GM21576 (cell line): ENCODE measurements at regions not wholly inside any gene's neighbourhood (a gene's known extent, or its start where the extent isn't known, plus 50 kb on each side); places are given as distances from the start of the nearest gene placed in this dataset.

Experiments
- ATAC-seq: cut with Tn5 transposase; IDR thresholded peaks from one replicate; pipeline ENCODE4 v1.9.1; 2021; ENCODE audit warnings: mild to moderate bottlenecking, moderate library complexity; ENCODE audit not compliant: unreplicated experiment

DNA sequence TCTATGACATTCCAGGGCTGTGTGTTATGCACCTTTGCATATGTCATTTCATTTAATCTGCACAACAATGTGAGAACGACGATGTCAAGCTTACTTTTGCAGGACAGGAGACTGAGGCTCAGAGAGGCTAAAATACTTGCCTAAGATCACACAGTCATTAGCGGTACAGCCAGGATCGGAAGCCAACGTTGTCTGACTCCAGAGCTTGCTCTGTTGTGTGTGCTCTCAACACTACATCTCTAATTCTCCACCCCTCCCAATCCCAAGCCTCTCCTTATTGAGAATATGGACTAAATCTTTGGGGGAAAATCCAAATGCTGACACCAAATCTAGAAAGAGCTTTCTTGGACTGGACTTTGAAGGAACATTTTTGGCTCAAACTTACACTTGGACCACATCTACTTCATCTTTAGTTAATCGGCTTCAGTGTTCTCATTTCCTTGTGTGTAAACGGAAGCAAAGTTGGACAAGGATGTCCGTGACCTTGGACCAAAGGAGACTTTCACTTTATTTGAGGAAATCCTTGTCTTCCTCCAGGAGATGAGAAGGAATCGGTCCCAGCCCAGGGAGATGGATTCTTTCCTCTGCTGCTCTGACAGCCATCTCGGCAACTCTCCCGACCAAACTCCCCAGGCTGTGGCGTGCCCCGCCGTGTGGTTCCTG lies 242.4 kb downstream of the LPIN1 start:
- ATAC-seq, result no peak

DNA sequence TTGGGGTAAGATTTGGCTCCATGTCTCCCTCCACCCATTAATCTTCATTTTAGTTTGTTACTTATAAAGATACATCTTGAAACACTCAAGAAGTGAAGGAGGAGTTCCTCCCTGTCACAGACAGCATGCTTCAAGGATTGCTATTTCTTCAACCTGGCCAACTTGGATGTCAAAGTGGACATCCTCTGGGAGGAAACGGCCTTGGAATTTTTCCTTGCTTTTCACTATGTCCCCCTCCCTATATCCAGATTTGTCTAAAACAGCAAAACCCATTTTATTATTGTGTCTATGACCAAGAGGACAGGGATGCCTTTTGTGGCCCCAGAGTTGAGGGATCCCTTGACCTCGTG lies 242.9 kb downstream of the LPIN1 start:
- no peak for ATAC-seq

GRCh38 chr2:11990576-11990975 lies 244.1 kb downstream of the LPIN1 start:
- ATAC-seq, result no peak

DNA sequence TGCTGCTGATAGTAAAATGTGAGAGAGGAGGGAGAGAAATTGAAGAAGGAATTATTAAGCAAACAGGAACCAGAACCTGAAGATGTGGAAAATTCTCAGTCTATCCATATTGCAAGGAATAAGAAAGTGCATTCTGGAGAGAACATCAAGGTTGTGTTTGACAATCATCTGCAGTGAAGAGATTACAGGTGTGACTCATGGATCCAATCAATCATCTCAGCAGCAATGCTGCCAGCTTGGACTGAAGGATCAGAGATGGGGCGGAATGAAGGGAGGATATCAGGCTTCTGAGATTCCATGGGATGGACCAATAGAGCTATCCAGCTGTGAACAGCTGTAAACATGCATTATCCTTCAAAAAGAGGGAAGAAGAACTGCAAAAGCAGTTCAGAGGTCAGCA lies 247.3 kb downstream of the LPIN1 start:
- ATAC-seq, result no peak

DNA sequence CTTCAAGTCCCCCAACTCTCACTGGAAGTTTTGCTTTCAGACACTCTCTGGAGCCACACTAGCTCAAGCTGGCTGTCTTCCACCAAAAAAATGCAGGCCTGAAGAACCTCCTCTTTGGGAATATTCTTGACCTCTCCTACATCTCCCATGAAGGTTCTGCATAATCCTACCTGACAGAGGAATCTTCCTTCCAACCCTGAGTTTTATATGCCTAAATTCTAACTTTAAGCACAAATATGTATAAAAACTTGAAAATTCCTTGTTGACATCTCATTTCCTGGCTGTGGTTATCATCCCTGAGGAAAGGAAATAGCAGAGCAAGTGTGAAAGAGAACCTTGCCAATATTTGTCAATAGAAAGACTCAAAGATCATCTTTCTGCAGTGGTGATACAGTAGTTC lies 249.0 kb downstream of the LPIN1 start:
- ATAC-seq, result no peak

DNA sequence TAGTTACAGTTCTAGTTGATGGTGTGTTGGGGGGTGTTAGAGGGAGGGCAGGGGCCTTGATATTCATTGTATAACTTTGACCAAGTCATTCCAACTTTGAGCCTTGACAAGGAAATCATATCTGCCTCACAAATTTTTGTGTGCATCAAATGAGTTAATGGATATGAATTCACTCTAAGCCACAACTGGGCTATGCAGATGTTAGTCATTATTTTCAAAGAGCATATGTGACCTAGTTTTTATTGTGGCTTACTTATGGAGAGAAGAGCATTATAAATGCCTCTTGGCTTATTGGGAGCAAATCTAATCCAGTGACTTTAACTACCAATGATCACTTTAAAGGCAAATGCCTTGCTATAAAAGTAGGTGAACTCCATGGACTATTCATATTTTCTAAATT lies 250.2 kb downstream of the LPIN1 start:
- no peak for ATAC-seq

DNA sequence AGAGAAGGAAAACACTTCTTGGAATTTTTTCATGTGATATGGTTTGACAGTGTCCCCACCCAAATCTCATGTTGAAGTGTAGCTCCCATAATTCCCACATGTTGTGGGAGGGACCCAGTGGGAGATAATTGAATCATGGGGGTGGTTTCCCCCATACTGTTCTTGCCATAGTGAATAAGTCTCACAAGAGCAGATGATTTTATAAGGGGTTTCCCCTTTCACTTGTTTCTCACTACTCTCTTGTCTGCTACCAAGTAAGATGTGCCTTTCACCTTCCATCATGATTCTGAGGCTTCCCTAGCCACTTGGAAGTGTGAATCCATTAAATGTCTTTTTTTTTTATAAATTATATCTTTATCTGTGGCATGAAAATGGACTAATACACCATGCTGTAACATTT lies 250.7 kb downstream of the LPIN1 start:
- no peak for ATAC-seq

DNA sequence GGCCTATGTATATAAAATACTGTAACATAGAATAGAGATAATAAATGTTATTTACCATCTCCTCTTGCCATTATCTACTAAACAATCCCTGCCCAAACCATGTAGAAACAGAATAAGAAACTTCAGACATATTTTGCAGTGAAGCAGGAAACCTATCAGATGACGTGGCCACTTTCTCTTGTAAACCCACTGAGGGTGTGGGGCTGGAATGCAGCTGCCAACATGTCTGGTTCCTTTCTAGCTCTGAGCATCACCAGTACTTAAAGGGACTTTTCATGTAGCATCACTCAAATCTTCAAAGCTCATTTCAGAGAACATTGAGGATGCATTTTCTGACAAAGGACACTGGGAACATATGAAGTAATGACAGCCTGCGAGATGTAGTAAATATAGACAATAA lies 251.8 kb downstream of the LPIN1 start:
- ATAC-seq, result peak; percentile 55

DNA sequence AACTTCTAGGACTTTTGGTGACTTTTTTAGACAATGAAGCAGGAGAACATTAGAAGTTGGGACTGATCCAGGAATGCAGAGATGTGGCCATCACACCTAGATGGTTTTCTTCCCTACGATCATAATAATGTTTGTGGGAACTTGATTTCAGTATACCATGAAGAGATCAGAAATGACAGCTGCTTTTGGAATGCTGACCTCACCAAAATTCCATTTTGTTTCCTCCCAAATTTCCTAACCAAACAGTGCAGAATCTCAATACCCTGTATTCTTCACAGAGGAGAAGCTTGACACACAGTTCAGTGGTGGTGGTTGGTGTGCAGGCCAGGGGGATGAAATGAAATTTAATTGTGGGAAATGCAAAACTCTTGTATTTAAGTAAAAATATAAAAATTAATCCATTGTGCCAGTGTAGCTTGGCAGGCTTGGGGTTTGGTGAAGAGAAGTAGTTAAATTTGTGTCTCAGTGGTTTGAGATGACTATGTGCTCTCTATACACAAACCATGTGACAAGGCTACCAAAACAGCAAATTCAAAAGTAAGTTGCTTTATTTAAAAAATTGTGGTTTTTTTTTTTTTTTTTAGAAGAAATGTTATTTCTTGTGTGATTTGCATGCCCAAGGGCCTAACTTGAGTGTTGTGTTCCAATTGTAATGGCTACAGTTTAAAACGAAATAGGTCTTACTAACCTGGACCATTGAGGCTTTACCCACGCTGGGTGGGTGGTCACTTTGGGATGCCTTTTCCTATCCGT lies 252.4 kb downstream of the LPIN1 start:
- no peak for ATAC-seq

DNA sequence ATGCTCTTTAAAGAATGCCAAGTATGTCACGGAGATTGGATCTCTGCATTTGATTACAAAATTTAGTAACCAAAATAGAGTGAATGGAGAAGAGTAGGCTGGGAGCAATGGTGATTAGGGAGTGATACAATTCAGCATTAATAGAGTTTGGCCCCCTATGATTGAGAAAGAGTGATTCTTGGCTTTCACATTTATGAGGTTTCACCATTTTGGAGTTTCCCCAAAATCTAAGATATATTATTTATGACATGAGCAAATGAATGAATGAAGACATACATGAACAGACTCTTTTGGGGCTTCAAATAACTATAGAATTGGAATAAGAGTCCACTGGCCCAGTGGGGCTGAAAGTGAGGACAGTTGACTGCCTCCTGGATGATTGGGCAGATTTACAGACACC lies 255.2 kb downstream of the LPIN1 start:
- no peak for ATAC-seq

DNA sequence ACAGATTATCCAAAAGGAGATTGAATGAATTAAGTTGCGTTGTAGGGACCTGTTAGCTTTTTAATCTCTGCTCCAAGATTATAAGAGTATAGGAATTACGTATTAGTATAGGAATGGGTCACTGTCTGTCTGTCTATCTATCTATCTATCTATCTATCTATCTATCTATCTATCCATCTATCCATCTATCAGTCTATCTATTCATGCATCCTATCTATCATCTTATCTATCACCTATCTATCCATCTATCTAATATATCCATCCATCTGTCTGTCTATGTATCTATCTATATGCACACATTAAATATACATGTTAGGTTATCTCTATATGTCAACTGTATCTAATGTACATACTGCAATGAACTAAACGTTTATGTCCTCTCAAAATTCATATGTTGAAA lies 255.8 kb downstream of the LPIN1 start:
- no peak for ATAC-seq

DNA sequence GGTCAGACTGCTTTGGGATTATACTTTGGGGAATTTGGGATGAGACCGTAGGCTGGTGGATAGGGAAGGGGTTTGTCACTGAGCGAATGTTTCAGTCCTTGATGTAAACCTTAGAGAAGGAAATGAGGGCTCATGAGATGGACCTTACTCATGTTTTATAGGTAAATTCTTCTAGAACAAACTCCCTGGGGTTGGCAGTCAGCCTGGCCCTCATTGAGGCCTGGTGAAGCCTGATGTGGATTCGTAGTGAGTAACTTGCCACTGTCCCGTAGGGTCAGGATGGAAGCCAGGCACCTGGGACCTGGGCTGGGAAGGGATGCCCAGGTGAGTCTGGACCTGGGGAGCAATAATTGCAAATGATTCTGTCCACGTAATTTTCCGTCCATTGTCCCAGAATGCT lies 258.3 kb downstream of the LPIN1 start:
- no peak for ATAC-seq

DNA sequence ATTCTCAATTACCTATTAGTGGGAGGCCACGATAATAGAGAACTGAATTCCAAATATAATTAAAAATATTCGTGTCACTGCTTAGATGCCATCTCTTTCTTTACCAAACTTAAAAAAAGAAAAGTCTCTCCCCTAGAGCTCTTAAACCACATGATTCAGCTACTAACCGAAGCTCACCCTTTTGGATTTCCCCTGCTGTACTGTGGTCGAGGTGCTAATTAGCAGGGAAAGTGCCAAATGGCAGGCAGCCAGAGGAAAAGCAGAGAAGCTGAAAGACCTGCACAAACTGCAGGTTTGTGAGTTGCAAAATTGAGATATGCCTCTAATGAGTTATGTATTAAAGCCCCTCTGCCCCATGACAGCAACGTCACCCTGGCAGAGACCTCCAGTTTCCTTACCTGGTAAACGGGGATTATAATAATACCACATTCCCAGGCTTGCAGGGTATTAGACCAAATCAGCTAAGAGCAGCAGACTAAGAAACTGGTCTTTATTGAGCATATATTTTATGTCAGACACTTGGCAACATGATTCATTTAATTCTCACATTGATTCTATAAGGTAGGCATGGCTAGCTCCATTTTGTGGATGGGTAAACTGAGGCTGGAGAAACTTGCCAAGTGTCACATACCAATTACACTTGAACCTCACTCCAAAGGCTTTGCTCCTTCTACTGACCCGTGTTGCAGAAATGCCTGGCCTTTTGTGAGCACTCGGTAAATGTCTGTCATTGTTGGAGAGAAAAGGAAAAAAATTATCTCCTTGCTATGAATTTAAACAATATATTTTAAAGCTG lies 259.7 kb downstream of the LPIN1 start:
- ATAC-seq, result peak; percentile 68

- no peak for ATAC-seq
Observed at GRCh38 chr2:12006850-12007249, 260.4 kb downstream of the LPIN1 start.

DNA sequence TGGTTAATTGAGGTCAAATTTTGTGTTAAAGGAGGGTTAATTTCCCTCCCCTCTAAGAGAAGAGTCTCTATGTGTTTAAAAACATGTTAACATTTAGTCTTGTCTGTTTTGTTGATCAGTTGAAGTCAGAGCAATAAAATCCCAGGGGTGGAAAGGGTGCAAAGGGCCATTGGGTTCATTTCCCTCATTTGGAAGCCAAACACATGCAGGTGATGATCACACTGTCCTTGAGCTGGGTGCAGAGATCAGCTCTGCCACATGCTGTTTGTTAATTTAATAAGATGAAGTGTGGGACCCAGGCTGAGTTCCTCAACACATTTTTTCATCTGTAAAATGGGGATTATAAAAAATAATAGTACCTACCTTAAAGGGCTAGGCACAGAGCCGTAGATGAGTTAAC lies 260.9 kb downstream of the LPIN1 start:
- ATAC-seq, result no peak

DNA sequence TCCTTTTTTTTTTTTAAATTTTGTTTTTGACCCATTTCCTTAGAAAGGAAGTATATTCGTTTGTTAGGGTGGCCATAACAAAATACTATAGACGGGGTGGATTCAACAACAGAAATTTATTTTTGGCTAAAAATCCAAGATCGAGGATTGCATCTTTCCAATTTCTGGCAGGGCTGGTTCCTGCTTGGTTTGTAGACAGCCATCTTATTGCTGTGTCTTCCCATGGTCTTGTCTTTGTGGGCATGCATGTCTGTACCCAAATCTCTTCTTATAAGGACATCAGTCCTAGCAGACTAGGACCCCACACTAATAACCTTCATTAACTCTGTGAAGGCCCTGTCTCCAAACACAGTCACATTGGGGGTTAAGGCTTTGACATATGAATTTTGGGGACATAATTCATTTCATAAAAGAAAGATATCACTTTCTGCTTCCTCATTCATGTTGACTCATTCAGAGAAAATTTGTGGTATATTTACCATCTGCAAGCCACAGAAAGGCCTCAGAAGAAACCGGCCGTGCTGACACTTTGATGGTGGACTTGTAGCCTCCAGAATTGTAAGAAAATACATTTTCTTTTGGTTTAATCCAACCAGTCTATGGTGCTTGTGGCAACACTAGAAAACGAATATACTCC lies 262.1 kb downstream of the LPIN1 start:
- peak; percentile 81 for ATAC-seq

- no peak for ATAC-seq
Observed at GRCh38 chr2:12009323-12009905, 263.0 kb downstream of the LPIN1 start.

GRCh38 chr2:12010059-12010458 lies 263.6 kb downstream of the LPIN1 start:
- ATAC-seq, result no peak

DNA sequence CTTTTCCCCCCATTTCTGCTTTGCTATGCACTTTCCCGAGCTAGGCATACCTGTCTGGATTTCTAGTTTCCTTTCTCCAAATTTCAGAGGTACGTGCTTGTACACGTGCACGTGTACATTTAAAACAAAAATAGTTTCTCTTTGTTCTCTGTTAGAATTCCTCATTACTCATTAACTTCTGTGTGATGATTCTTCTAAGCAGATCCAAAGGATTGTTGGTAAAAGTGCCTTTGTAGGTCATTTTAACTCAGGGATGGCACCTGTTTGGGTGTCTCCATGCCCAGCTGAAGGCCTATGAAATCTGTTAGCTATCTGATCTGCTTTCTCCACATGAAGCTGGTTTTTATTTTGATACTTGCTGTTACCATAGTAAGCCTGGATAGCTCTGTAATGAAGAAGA lies 264.3 kb downstream of the LPIN1 start:
- no peak for ATAC-seq

GRCh38 chr2:12014088-12014960 lies 267.9 kb downstream of the LPIN1 start:
- no peak for ATAC-seq
